Peyer's patch (tissue), 4 donors: ENCODE measurements at regions not wholly inside any gene's neighbourhood (a gene's known extent, or its start where the extent isn't known, plus 50 kb on each side); places are given as distances from the start of the nearest gene placed in this dataset.

Experiments
- DNase-seq, 3 donors: peaks; one replicate each; pipeline ENCODE4 v3.0.0-alpha.2; 2017 to 2019
- H3K27ac ChIP-seq, 4 donors: fragments of 200-600 bp; sonication (generic); one replicate each; pipeline ENCODE4 v1.5.1; 2016 to 2019
- H3K27me3 ChIP-seq, 2 donors: fragments of 200-600 bp; sonication (generic); one replicate each; pipeline ENCODE4 v1.5.1; 2019
- H3K36me3 ChIP-seq, 3 donors: fragments of 200-600 bp; sonication (generic); one replicate each; pipeline ENCODE4 v1.5.1; 2016 to 2019
- H3K4me1 ChIP-seq, 4 donors: fragments of 200-600 bp; sonication (generic); one replicate each; pipeline ENCODE4 v1.5.1; 2016 to 2019
- H3K4me3 ChIP-seq, 4 donors: fragments of 200-600 bp; sonication (generic); 1 replicate in 3 of 4; 2 replicates in 1 of 4; pipeline ENCODE4 v1.5.1; 2016 to 2019; ENCODE audit warnings: mild to moderate bottlenecking in 1 of 4
- H3K9me3 ChIP-seq, 4 donors: fragments of 200-600 bp; sonication (generic); one replicate each; pipeline ENCODE4 v1.5.1; 2016 to 2019; ENCODE audit warnings: mild to moderate bottlenecking in 1 of 4
- POLR2A ChIP-seq, 2 donors: fragments of 450-650 bp; IDR thresholded peaks; one replicate each; pipeline ENCODE4 v1.5.1; 2017; ENCODE audit warnings: antibody characterized with exemption in 2 of 2, mild to moderate bottlenecking in 2 of 2, moderate library complexity in 2 of 2
- TF ChIP-seq, protein P1 (sequence below), 6 experiments: fragments of 450-650 bp in 4 of 6; fragments of 200-600 bp in 2 of 6; sonication (generic) in 1 of 6; IDR thresholded peaks; one replicate each; pipeline ENCODE4 v1.5.1; 2017 to 2019; ENCODE audit warnings: antibody characterized with exemption in 6 of 6, mild to moderate bottlenecking in 3 of 6, moderate library complexity in 1 of 6

DNA sequence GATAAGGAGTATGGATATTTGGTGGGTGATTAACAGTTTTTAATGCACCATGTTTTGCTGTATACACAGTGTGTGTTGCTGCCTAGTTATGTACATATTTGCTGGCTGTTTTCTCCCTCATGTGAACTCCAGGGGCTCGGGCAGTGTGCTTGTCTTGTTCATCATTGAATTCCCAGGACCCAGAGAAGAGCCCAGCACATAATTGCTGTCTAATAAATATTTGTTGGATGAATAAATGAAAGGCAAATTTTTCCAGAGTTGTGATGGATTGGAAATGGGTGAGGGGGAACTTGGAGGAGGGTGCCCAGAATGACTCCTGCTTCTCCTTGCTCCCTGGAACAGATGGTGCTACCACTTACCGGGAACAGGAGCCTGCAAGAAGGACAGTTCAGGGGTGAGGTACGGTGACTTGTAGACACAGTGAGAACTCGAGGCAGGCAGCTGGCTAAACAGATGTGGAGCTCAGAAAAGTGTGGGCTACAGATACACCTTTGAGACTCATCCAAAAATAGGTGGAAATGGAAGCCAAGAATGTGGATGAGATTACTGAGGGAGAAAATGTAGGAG lies 586.8 kb upstream of the MGMT start:
- no peaks in the 10 kb centered on the region for H3K9me3 ChIP-seq
- no peaks in the 10 kb centered on the region for H3K36me3 ChIP-seq
- no peaks in the 10 kb centered on the region for H3K4me1 ChIP-seq
- no peak overlapping the region for H3K4me3 ChIP-seq
- no peak for DNase-seq
- TF ChIP-seq, protein P1, sequence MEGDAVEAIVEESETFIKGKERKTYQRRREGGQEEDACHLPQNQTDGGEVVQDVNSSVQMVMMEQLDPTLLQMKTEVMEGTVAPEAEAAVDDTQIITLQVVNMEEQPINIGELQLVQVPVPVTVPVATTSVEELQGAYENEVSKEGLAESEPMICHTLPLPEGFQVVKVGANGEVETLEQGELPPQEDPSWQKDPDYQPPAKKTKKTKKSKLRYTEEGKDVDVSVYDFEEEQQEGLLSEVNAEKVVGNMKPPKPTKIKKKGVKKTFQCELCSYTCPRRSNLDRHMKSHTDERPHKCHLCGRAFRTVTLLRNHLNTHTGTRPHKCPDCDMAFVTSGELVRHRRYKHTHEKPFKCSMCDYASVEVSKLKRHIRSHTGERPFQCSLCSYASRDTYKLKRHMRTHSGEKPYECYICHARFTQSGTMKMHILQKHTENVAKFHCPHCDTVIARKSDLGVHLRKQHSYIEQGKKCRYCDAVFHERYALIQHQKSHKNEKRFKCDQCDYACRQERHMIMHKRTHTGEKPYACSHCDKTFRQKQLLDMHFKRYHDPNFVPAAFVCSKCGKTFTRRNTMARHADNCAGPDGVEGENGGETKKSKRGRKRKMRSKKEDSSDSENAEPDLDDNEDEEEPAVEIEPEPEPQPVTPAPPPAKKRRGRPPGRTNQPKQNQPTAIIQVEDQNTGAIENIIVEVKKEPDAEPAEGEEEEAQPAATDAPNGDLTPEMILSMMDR (IDR thresholded peaks at IDR 0.05) = no peak
- no peak for TF ChIP-seq POLR2A (IDR thresholded peaks at IDR 0.05)
- no peak overlapping the region for H3K27ac ChIP-seq
- no peaks in the 10 kb centered on the region for H3K27me3 ChIP-seq

DNA sequence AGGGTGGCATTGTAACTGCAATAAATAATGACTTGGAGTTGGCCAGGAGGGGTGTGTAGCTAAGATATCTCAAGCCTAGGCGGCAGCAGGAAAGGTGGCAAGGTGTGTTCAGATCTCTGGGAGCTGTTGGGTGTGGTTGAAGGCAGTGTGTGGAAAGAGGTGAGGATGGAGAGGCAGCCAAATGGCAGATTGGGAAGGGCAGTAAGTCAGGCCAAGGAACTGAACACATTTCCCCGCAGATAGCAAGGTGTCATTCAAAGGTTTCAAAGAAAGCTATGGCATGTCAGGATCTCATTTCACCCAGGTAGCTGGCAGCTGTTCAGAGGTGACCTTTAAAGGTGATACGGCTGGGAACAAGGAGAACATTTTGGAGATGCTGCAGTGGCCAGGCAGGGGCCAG lies 586.0 kb upstream of the MGMT start:
- H3K4me3 ChIP-seq = no peak overlapping the region
- no peak overlapping the region for H3K27ac ChIP-seq
- no peaks in the 10 kb centered on the region for H3K4me1 ChIP-seq
- no peak for DNase-seq
- H3K9me3 ChIP-seq = no peaks in the 10 kb centered on the region
- no peaks in the 10 kb centered on the region for H3K27me3 ChIP-seq
- no peaks in the 10 kb centered on the region for H3K36me3 ChIP-seq
- TF ChIP-seq, protein P1 (IDR thresholded peaks at IDR 0.05) = no peak
- no peak for TF ChIP-seq POLR2A (IDR thresholded peaks at IDR 0.05)

DNA sequence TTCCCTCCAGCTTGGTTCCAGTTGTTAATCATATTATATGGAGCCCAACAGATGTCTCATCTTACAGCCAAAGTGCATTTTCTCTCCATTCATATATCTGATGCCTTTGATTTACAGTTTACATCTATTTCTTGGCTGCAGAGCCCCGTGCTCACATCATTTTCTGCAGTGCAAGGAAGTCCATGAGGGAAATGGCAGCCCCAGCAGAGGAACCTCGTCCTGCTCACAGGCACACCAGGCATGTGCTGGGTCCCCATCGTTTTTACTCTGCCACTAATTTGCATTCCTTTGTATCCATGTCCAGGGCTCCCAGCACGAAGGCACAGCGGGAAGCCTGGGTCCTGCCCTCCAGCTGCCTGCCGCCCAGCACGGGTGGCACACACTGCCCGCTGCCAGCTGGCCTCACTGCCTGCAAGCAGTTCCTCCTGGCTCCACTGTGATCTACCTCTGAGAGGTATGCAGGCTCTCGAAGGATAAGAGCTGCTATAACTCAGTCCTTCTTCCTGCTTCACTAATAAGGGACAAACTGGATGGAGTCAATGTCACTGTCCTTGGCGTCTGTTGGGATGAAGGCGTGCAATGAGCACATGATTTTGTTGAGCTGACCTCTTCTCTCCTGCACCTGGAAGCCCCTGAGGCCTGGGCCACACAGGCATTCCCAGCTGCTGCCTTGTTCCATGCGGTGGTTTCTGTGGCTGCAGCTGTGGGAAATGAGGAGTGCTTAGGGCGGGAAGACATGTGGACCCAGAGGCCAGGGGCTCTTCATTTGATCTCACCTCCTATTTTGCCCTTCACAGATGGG lies 583.6 kb upstream of the MGMT start:
- H3K27me3 ChIP-seq = no peaks in the 10 kb centered on the region
- no peak overlapping the region for H3K27ac ChIP-seq
- no peaks in the 10 kb centered on the region for H3K36me3 ChIP-seq
- TF ChIP-seq POLR2A (IDR thresholded peaks at IDR 0.05) = no peak
- TF ChIP-seq, protein P1 (IDR thresholded peaks at IDR 0.05) = no peak
- H3K4me1 ChIP-seq = no peaks in the 10 kb centered on the region
- no peak overlapping the region for H3K4me3 ChIP-seq
- H3K9me3 ChIP-seq = no peaks in the 10 kb centered on the region
- DNase-seq = no peak

DNA sequence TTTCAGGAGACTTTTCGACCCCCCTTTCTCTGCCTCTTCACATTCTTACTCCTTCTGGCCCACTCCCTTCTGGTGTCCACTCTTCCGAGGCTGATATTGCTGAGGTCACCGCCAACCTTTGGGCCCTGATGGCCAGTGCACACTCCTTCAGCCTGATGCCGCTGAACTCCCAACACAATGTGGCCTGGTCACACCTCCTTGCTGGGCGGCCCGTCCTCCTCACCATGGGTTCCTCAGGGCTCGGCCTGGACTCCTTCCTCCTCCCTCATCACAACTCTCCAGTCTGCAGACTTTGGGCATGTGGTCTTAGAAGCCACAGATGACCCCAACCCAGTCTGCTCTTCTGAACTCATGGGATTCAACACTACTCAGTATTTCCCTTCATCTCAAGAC lies 583.0 kb upstream of the MGMT start:
- Histone ChIP-seq H3K36me3 (no peaks in the 10 kb centered on the region), H3K27me3 (no peaks in the 10 kb centered on the region), H3K27ac (no peak overlapping the region), H3K4me1 (no peaks in the 10 kb centered on the region), H3K4me3 (no peak overlapping the region), H3K9me3 (no peaks in the 10 kb centered on the region)
- TF ChIP-seq POLR2A (IDR thresholded peaks at IDR 0.05) = no peak
- TF ChIP-seq, protein P1 (IDR thresholded peaks at IDR 0.05) = no peak
- no peak for DNase-seq

DNA sequence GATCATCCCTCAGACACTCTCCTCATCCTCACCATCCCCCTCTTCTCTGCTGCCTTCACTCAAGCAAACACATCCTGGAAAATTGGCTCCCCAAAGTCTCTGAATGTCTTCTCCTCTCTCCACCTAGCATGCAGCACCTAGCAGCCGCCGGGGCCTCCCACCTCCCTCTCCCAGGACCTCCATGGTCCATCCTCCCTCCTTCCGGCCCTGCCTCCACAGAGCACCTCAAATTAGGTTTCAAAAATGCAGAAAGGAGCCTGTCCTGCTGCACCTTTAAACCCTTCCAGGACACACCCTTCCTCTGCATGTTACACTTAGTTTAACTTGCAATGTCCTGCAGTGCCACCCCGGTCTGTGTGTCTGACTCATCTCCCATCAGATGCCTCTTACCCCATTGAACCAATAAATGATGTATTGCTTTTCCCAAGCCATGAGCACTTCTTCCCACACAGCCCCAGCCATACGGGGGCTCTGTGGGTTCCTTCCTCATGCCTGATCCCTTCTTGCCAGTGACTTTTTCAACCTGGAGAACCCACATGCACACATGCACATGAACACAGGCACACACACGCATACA lies 582.5 kb upstream of the MGMT start:
- H3K27ac ChIP-seq = no peak overlapping the region
- no peaks in the 10 kb centered on the region for H3K4me1 ChIP-seq
- no peak overlapping the region for H3K4me3 ChIP-seq
- no peaks in the 10 kb centered on the region for H3K36me3 ChIP-seq
- TF ChIP-seq POLR2A (IDR thresholded peaks at IDR 0.05) = no peak
- TF ChIP-seq, protein P1 (IDR thresholded peaks at IDR 0.05) = no peak
- no peak for DNase-seq
- H3K9me3 ChIP-seq = no peaks in the 10 kb centered on the region
- H3K27me3 ChIP-seq = no peaks in the 10 kb centered on the region
